ENCODE measurements at regions not wholly inside any gene's neighbourhood (a gene's known extent, or its start where the extent isn't known, plus 50 kb on each side); places are given as distances from the start of the nearest gene placed in this dataset.

GRCh38 chr4:138105331-138105730, 136.8 kb downstream of the SLC7A11 start:
- ChIA-PET CTCF (interaction anchor here (1.2 to 2.2 kb wide), 3 partner anchors 15 to 70 kb away, joined by 4 to 13 read pairs (median 8); no protein-coding TSS in a partner anchor), POLR2A (no interaction called here)
- TF ChIP-seq CTCF (IDR thresholded peaks at IDR 0.05; ENCODE audit: insufficient read depth, low read length, missing control alignments): no peak
- H3K4me3 ChIP-seq (ENCODE audit: low read depth, low read length): no peak overlapping the region
- no peak for DNase-seq (ENCODE audit: low read depth, low spot score)

- POLR2A ChIA-PET: no interaction called here
- CTCF ChIA-PET: interaction anchor here (1.2 to 1.5 kb wide), 2 partner anchors 14 to 69 kb away, joined by 4 to 8 read pairs; no protein-coding TSS in a partner anchor
- TF ChIP-seq CTCF (IDR thresholded peaks at IDR 0.05; ENCODE audit: insufficient read depth, low read length, missing control alignments): no peak
- H3K4me3 ChIP-seq (ENCODE audit: low read depth, low read length): no peak overlapping the region
- DNase-seq (ENCODE audit: low read depth, low spot score): no peak
Observed at GRCh38 chr4:138104284-138104680, 137.9 kb downstream of the SLC7A11 start.

- no peak for TF ChIP-seq CTCF (IDR thresholded peaks at IDR 0.05; ENCODE audit: insufficient read depth, low read length, missing control alignments)
- no peak overlapping the region for H3K4me3 ChIP-seq (ENCODE audit: low read depth, low read length)
- DNase-seq (ENCODE audit: low read depth, low spot score): no peak
- POLR2A ChIA-PET: no interaction called here
- CTCF ChIA-PET: interaction anchor here (1.5 kb wide), 1 partner anchor 68 kb away, joined by 4 read pairs; no protein-coding TSS in a partner anchor
Observed at GRCh38 chr4:138103597-138104283, 138.4 kb downstream of the SLC7A11 start.

GRCh38 chr4:138099385-138099784, 142.8 kb downstream of the SLC7A11 start:
- ChIA-PET CTCF (interaction anchor here (5.1 to 8.4 kb wide), 2 partner anchors 8 to 63 kb away, joined by 38 to 47 read pairs; no protein-coding TSS in a partner anchor), POLR2A (no interaction called here)

GRCh38 chr4:138097912-138098600, 144.1 kb downstream of the SLC7A11 start:
- DNase-seq (ENCODE audit: low read depth, low spot score): no peak
- H3K4me3 ChIP-seq (ENCODE audit: low read depth, low read length): no peak overlapping the region
- ChIA-PET CTCF (interaction anchor here (1.2 to 8.4 kb wide), 3 partner anchors 7 to 583 kb away, joined by 3 to 47 read pairs (median 38); no protein-coding TSS in a partner anchor), POLR2A (no interaction called here)
- no peak for TF ChIP-seq CTCF (IDR thresholded peaks at IDR 0.05; ENCODE audit: insufficient read depth, low read length, missing control alignments)

More at GRCh38 chr4:138099385-138099784, 142.8 kb downstream of the SLC7A11 start:
- no peak for TF ChIP-seq CTCF (IDR thresholded peaks at IDR 0.05; ENCODE audit: insufficient read depth, low read length, missing control alignments)
- no peak overlapping the region for H3K4me3 ChIP-seq (ENCODE audit: low read depth, low read length)
- DNase-seq (ENCODE audit: low read depth, low spot score): no peak
